ENCODE measurements at regions not wholly inside any gene's neighbourhood (a gene's known extent, or its start where the extent isn't known, plus 50 kb on each side); places are given as distances from the start of the nearest gene placed in this dataset. TPM values are rescaled to one million over a fixed set of nuclear protein-coding genes. Genes with fewer than 3 reads are reported as not detected.

MicroRNAs in the stretch of these regions (microRNA counts, 767-probe panel; counts per million panel counts)
- microRNA hsa-miR-587: 460 counts per million, percentile 90 among the panel's probes with 10 or more counts

Small RNAs in the stretch of these regions (microRNA-seq; reads per million reads assigned to microRNA genes)
- not detected for gene MIR587

Small RNAs in the stretch of these regions (small RNA-seq; reads per million reads assigned to genes)
- not detected for gene MIR587
- not detected for gene RNU6-117P

Measured in neural progenitor cell (in vitro differentiated cells).